Caco-2 (cell line): ENCODE measurements at regions not wholly inside any gene's neighbourhood (a gene's known extent, or its start where the extent isn't known, plus 50 kb on each side); places are given as distances from the start of the nearest gene placed in this dataset.

ENCODE experiments used
- BruUV-seq: library from RNA; stranded (reverse); fragments of 400-500 nt; replicated peaks from 2 replicates; lab custom pipeline; 2021; lab: Mats Ljungman, UMichigan
- CTCF ChIA-PET: fragments of 300-600 bp; sonication (Branson Sonifier 250); formaldehyde crosslinking; loops from one replicate; lab custom pipeline; 2022; ENCODE audit warnings: antibody characterized with exemption; lab: Charles Lee
- POLR2A ChIA-PET: fragments of 300-600 bp; sonication (Branson Sonifier 250); formaldehyde crosslinking; loops from one replicate; lab custom pipeline; 2022; ENCODE audit warnings: antibody characterized with exemption; lab: Charles Lee
- DNase-seq, 2 experiments: peaks; one replicate each; pipeline versions ENCODE4 v3.0.0 to v3.0.0-alpha.2; 2020 to 2022
- H3K27me3 ChIP-seq: replicated peaks from 2 replicates; pipeline ENCODE4 v1.6.0; 2011; ENCODE audit warnings: low read length; ENCODE audit not compliant: control insufficient read depth, insufficient read depth
- H3K36me3 ChIP-seq: 2 replicates; pipeline ENCODE4 v1.5.1; 2011; ENCODE audit warnings: low read length; ENCODE audit not compliant: control insufficient read depth, insufficient read depth
- H3K4me1 ChIP-seq: fragments of 250-450 bp; sonication (Bioruptor Pico); 2 replicates; pipeline ENCODE4 v1.5.1; 2020; ENCODE audit warnings: mild to moderate bottlenecking
- H3K4me3 ChIP-seq: 2 replicates; pipeline ENCODE4 v1.5.1; 2011; ENCODE audit warnings: low read depth, mild to moderate bottlenecking, control low read depth, low read length
- H3K9me3 ChIP-seq: fragments of 250-450 bp; sonication (Bioruptor Pico); 2 replicates; pipeline ENCODE4 v1.5.1; 2020; ENCODE audit warnings: mild to moderate bottlenecking, moderate library complexity
- H3K27ac Mint-ChIP-seq: one replicate; pipeline ENCODE4 v1.8.0; 2022; ENCODE audit warnings: mixed read lengths; ENCODE audit not compliant: unreplicated experiment
- H3K27me3 Mint-ChIP-seq: one replicate; pipeline ENCODE4 v1.8.0; 2022; ENCODE audit warnings: mixed read lengths; ENCODE audit not compliant: insufficient read depth, unreplicated experiment
- H3K36me3 Mint-ChIP-seq: one replicate; pipeline ENCODE4 v1.8.0; 2022; ENCODE audit warnings: mild to moderate bottlenecking, mixed read lengths; ENCODE audit not compliant: insufficient read depth, unreplicated experiment
- H3K4me1 Mint-ChIP-seq: one replicate; pipeline ENCODE4 v1.8.0; 2022; ENCODE audit warnings: low read depth, mixed read lengths; ENCODE audit not compliant: unreplicated experiment
- H3K4me3 Mint-ChIP-seq: one replicate; pipeline ENCODE4 v1.8.0; 2022; ENCODE audit warnings: mild to moderate bottlenecking, moderate library complexity, mixed read lengths; ENCODE audit not compliant: unreplicated experiment
- H3K9me3 Mint-ChIP-seq: one replicate; pipeline ENCODE4 v1.8.0; 2022; ENCODE audit warnings: mixed read lengths; ENCODE audit not compliant: unreplicated experiment
- intact Hi-C: fragments of 100-400 bp; cut with micrococcal nuclease; formaldehyde crosslinking; loops from one replicate; pipeline ENCODE4 v1.10.0; 2022; ENCODE audit not compliant: unreplicated experiment
- TF ChIP-seq, protein P1 (sequence below), 2 experiments: fragments of 200-600 bp in 1 of 2; IDR thresholded peaks; 1 replicate in 1 of 2; 2 replicates in 1 of 2; pipeline versions ENCODE4 v1.5.1 to v1.8.0; 2011 to 2022; ENCODE audit warnings: antibody characterized with exemption in 1 of 2, control low read depth in 1 of 2, inconsistent platforms in 1 of 2, low read depth in 1 of 2, low read length in 1 of 2, mild to moderate bottlenecking in 1 of 2, moderate library complexity in 1 of 2; ENCODE audit not compliant: insufficient read depth in 1 of 2, severe bottlenecking in 1 of 2, unreplicated experiment in 1 of 2

DNA sequence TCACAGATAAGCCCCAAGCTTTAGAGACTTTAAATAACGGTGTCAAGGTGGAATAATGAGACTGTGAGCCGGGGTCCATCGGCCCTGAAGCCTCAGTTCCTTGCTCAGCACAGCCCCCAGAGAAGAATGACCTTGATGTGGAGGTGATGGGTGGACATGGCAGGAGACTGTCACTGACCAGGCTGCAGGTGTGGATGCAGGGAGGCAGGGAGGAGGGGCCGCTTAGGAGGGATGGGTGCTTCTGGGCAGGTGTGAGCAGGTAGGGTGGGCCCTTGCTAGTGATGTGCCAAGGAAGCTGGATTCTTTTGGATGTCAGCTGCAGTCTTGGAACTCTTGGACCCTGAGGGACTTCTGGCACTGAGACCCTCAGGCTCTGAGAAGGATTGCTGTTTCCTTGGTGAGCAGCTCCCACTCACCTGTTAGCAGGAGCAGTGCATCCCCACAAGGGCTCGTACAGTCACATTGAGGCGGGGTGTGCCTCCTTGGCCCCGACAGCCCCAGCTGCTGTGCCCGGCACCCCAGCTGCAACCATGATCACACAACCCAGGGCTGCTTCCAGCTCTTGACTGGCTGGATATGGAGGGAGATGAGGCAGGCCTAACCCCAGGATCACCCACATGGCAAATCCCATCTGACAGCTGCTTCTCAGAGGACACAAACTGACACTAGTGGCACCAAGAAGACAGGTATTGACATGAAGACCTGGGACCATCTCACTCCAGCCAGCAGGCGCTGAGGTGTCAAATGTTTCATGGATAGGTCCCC lies 209.8 kb upstream of the HDAC4 start:
- no peak for DNase-seq
- BruUV-seq = no TSS peak
- ChIA-PET POLR2A (no interaction called here), CTCF (no interaction called here)
- Mint-ChIP-seq H3K9me3 (no peaks in the 10 kb centered on the region), H3K4me1 (no peaks in the 10 kb centered on the region), H3K36me3 (no peaks in the 10 kb centered on the region), H3K4me3 (no peak overlapping the region), H3K27ac (no peak overlapping the region), H3K27me3 (peaks cover 3% of the 10 kb centered on the region)
- intact Hi-C loops = no loop called here
- no peaks in the 10 kb centered on the region for H3K27me3 ChIP-seq
- H3K36me3 ChIP-seq = no peaks in the 10 kb centered on the region
- TF ChIP-seq, protein P1, sequence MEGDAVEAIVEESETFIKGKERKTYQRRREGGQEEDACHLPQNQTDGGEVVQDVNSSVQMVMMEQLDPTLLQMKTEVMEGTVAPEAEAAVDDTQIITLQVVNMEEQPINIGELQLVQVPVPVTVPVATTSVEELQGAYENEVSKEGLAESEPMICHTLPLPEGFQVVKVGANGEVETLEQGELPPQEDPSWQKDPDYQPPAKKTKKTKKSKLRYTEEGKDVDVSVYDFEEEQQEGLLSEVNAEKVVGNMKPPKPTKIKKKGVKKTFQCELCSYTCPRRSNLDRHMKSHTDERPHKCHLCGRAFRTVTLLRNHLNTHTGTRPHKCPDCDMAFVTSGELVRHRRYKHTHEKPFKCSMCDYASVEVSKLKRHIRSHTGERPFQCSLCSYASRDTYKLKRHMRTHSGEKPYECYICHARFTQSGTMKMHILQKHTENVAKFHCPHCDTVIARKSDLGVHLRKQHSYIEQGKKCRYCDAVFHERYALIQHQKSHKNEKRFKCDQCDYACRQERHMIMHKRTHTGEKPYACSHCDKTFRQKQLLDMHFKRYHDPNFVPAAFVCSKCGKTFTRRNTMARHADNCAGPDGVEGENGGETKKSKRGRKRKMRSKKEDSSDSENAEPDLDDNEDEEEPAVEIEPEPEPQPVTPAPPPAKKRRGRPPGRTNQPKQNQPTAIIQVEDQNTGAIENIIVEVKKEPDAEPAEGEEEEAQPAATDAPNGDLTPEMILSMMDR (IDR thresholded peaks at IDR 0.05; ENCODE audit: insufficient read depth in 1 of 2, low read depth in 1 of 2, low read length in 1 of 2, severe bottlenecking in 1 of 2, unreplicated experiment in 1 of 2) = no peak
- no peak overlapping the region for H3K4me3 ChIP-seq
- H3K4me1 ChIP-seq = no peaks in the 10 kb centered on the region
- no peaks in the 10 kb centered on the region for H3K9me3 ChIP-seq

DNA sequence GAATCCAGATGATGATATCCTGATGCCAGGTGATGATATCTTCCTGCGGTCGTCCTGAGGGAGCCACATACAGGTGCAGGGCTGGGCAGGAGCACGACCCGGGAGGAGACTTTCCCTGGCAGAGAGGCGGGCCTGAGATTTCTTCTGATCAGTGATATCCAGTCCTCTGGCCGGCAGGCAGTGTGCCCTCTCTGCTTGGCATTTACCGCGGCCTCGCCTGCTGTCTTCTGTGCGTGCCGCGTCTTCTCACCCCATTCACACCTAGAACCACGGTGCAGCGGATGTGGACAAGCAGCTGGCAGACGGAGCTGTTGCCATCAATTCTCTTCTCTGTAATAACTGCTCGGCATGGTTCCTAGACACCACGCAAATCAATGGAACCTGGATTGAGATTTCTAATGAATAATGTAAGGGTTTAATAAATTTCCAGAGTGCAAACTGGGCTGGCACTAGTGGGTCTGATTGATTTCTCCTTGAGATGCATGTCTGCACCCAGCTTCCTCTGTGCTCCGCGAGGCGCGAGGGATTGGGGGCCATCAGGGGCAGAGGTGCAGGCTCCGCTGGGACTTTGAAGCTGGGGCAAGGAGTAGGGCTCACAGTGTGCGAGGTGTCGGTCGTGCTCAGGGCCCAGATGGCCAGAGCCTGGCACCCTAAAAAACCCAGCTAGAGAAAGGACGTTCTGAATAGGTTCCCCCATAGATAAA lies 208.9 kb upstream of the HDAC4 start:
- H3K27me3 ChIP-seq = no peaks in the 10 kb centered on the region

DNA sequence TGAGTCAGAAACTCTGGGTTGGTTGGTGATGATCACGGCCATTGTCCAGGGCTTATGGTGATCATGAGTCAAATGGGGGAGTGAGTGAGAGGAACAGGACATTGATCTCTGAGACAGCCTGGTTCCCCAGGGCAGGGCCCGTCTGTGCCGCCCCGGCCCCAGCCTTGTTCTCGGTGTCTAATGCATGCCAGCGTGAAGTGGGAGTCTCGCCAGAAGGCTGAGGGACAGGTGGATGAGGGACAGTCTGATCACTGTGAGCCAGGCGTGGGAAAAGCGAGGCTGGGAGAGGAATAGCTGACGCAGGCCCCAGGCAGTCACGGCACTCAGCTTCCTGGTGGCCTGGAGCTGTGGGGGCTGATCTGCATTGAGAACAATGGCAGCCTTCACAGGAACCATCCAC lies 208.3 kb upstream of the HDAC4 start:
- intact Hi-C loops = no loop called here
- Mint-ChIP-seq H3K27me3 (peaks cover 3% of the 10 kb centered on the region), H3K4me3 (no peak overlapping the region), H3K36me3 (no peaks in the 10 kb centered on the region), H3K9me3 (no peaks in the 10 kb centered on the region), H3K27ac (no peak overlapping the region), H3K4me1 (no peaks in the 10 kb centered on the region)
- Histone ChIP-seq H3K4me1 (no peaks in the 10 kb centered on the region), H3K36me3 (no peaks in the 10 kb centered on the region), H3K27me3 (no peaks in the 10 kb centered on the region), H3K4me3 (no peak overlapping the region), H3K9me3 (no peaks in the 10 kb centered on the region)
- DNase-seq = no peak
- ChIA-PET CTCF (no interaction called here), POLR2A (no interaction called here)
- TF ChIP-seq, protein P1 (IDR thresholded peaks at IDR 0.05; ENCODE audit: insufficient read depth in 1 of 2, low read depth in 1 of 2, low read length in 1 of 2, severe bottlenecking in 1 of 2, unreplicated experiment in 1 of 2) = no peak
- BruUV-seq = no TSS peak

More for the DNA sequence above, 208.9 kb upstream of the HDAC4 start:
- CTCF ChIA-PET = no interaction called here
- BruUV-seq = no TSS peak
- Mint-ChIP-seq H3K9me3 (no peaks in the 10 kb centered on the region), H3K27me3 (peaks cover 3% of the 10 kb centered on the region), H3K4me1 (no peaks in the 10 kb centered on the region), H3K27ac (no peak overlapping the region), H3K4me3 (no peak overlapping the region), H3K36me3 (no peaks in the 10 kb centered on the region)
- no peak for DNase-seq
- POLR2A ChIA-PET = no interaction called here
- no peaks in the 10 kb centered on the region for H3K4me1 ChIP-seq
- H3K36me3 ChIP-seq = no peaks in the 10 kb centered on the region
- intact Hi-C loops = no loop called here
- no peak overlapping the region for H3K4me3 ChIP-seq
- TF ChIP-seq, protein P1 (IDR thresholded peaks at IDR 0.05; ENCODE audit: insufficient read depth in 1 of 2, low read depth in 1 of 2, low read length in 1 of 2, severe bottlenecking in 1 of 2, unreplicated experiment in 1 of 2) = no peak
- no peaks in the 10 kb centered on the region for H3K9me3 ChIP-seq
